HG02798 (cell line): ENCODE measurements at regions not wholly inside any gene's neighbourhood (a gene's known extent, or its start where the extent isn't known, plus 50 kb on each side); places are given as distances from the start of the nearest gene placed in this dataset.

Experiments used
- ATAC-seq: cut with Tn5 transposase; IDR thresholded peaks from one replicate; pipeline ENCODE4 v1.9.1; 2021; ENCODE audit warnings: mild to moderate bottlenecking; ENCODE audit not compliant: unreplicated experiment, poor library complexity

DNA sequence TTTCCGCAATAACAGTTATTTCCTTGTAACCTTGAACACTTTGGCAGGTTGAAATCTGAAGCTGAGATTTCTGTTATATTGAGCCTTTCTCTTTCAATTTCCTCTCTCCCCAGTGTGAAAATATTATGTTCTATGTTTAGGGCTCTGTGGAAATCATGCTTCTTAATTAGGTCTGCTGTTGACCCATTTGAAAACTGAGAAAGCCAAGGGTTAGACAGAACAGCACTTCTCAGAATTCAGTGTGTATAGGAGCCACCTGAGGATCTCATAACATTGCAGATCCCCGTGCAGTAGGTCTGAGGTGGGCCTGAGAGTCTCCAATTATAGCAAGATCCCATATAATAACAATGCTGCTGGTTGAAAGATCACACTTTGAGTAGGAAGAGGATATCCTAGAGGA, 230.2 kb upstream of the NT5C1B start:
- ATAC-seq, result no peak

DNA sequence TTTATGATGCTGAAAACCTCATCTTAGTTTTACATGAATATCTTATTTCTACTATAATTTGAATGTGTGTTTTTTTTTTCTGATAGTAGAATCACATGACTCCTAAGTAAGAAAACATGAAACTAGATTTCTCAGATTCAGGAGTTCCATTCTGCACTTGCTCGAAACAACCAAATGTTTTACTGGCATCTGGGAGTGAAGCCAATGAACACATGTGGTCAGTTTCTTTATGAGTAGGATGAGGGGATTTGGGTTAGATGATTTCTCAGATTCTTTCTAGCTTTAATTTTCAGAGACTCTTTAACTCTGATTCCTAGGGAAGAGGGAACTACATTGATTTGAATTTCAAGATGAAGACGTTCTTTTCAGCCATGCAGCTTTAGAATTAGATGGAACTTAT, 225.0 kb upstream of the NT5C1B start:
- ATAC-seq, result no peak

DNA sequence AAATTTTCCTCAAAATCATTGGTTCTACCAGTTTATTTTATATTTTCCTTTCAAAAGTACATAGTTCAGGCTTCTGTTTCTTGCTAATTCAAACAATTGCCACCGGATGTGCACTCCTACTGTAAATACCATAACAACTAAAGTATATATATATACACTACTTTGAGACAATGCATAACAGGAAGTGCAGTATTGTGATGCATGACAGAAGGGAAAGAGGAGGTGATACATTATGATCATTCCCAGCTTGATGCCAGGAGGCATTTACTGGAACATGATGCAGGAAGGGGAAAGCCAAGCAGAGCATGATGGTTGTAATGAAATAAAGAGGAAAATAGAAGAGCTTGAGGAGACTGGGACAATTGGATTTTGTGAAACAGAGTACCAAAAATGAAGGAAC, 215.2 kb upstream of the NT5C1B start:
- no peak for ATAC-seq

DNA sequence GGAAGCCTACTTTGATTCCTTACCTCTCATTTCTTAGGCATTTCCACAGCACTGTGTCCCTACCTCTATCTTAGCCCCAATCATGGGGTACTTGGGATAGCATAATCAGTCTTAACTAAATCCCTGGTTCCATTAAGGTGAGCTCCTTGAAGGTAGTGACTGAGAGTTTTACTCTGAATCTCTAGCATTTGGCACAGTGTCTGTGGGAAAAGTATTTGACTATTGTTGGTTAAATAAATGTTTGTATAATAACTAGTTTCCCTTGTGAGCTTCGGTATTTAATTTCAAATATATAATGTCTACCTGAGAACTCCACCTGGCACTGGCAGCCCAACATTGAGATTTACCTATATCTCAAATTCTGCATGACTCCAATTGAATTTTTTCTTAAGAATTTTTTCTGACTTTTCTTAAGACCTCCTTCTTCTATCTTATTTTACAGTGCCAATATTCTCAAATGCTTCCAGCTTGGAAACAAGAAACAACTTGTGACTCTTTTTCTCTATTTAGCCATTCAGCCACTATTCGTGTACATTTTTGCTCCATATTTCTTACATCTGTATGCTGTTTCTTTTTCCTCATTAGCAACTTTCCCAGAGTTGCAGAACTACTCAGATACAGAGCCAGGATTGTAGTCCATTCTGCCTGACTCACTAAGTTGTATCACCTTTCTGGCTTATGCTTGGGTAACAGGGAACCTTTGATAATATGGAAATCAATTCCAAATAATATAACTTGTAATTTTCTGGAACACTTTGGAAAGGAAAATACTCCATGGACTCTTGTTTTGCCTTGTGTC, 214.0 kb upstream of the NT5C1B start:
- ATAC-seq, result no peak

DNA sequence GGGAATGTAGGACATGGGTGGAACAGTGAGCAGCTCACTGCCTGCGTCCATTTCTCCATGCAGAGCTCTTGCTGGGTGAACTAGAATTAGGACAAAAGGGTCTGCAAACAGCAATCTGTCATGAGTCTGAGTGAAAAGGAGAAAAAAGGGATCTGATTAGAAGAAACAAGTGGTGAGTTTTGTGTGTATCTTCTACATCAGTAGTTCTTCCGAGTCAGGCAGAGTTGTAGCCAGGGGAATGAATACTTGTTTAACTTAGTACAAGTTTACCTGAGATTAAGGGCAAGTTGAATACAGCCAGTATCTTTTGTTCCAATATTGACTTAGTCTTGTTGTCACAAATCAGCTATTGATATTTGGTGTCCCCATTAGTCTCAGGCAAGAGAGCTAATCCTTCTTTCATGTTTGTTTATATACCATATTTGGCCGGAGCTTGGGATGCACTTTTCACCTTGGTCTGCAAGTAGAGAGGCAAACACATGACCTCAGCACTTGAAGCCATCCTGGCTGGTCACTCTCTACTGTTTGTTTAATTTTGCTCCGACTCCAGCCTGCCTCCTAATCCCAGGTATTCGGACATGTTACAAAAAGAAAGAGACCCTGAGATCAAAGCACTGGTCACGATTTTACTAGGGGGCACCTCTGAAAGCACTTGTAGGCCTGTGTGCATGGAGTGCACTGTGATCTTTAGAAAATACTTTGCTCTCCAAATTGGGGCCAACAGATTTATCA, 211.0 kb upstream of the NT5C1B start:
- ATAC-seq, result no peak

DNA sequence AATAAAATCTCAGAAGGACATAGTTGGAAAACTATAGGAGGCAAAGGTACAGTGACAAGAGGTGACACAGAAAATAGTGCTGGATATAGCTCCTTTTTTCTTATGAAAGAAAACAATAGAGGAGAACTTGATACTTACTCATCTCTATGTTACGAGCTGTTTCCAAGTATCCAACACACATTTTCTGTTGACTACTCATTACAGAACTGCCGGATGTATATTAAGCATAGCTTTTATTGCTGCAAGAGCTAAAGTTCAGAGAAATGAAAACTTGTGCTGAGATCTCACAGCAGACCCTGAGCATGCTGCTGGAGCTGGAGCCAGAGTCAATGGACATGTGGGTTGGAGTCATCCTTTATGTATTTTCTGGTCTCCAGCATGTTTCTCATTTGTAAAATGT, 210.0 kb upstream of the NT5C1B start:
- ATAC-seq, result no peak

DNA sequence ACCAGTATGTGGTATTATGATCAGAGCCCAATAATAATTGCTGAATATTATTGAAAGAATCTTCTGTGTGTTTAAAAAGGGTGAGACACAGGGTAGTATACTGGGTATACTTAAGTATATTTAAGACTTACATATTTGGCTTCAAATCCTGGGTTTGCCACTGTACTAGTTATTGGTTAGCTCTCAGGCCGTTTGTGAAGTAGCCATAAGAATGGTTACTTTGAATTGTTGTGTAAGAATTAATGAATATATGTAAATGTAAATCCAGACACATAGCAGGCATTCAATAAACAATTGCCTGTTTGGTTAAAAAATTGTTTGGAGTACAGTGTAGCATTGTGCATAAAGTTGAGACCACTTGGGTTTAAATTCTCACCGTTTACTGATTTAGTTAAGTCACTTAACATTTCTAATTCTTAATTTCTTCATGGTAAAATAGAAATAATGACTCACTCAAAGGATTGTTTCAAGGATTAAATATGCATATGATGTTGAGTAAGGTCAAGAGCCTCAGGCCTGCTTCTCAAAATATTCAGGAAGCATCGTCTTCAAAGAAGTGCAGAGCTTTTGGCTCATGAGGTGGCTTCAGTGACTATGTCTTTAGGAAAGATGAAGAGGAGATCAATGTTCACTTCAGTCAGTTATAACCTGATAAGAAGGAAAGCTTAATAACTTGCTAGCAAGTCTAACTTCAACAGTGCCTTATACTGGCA, 207.9 kb upstream of the NT5C1B start:
- no peak for ATAC-seq

DNA sequence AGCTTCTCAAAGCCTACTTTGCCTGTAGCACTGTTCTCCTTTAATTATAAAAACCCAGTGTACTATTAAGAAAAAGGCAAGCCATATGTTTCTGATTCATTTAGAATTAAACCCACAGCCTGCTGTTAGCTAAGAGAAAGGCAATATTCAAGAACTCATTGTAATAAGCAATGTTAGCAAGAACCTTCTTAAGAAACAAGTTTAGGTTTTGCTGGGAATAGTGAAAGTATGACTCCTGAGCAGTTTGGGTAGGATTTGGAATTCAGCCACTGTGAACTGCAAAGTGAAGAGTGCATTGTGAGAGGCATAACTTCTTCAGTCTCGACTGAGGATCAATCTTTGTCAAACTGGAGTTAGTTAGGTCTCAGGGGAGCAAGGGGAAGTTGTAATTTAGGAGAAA, 206.5 kb upstream of the NT5C1B start:
- ATAC-seq, result no peak

DNA sequence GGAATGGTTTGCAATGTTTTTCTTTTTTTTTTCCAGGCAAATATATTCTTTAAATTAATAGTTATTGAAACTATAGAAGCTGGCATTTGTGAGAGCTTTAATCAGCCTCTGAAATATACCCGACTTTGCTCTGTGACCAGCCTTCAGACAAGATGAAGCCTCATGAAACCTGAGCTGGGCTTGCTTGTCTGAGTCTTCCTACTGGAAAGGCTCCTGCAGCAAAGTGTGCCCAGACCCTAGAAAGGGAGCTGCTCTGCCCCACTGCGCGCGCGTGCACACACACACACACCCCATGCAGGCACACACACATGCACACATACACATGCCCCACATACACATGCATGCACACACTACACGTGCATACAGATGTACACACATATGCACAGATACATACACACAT, 203.3 kb upstream of the NT5C1B start:
- ATAC-seq, result no peak

DNA sequence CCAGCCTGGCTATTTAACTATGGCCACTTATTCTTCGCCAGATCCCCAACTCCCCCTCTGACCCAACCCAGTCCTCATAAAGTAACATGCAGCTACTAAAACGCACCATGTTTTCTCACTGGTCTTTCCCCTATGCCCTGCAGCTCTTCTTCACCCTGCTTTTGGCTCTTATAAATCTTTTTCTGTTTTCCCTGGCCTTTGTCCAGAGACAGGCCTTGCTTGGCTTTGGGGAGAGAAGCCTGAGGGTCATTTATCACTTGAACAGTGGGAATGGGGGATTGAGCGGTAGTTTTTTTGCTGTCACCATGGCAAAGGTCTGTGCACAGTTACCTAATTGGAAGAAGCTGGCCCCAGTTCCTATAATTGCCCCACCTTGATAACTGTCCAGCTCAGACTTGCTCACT, 202.9 kb upstream of the NT5C1B start:
- no peak for ATAC-seq

DNA sequence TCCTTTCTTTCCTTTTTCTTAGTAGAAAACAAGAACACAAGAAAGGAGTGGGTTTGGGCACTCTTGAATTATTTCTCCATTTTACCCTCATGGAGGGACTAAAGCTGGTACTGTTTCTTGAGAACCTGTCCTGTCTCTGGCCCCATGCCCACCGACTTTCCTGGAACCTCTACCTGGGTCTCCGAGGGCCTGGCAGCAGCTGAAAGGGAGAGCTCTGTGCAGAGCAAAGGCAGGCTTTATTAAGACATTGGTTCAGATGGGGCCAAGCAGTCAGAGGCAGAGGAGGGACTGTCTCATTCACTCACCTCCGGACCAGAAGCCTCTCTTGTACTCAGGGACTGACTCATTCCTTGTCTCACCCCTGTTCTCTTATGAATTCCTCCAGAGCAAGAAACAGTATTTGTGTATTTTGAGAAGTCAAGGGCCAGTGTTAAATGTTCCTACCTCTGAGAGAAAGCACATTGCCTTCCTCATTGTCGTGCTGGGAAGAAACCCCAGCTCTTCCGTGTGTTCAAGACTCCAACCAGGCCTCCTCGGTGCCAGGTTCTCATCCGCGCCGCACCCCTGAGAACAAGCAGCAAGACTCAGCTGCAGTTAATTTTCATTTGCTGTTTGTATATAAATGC, 201.9 kb upstream of the NT5C1B start:
- no peak for ATAC-seq

DNA sequence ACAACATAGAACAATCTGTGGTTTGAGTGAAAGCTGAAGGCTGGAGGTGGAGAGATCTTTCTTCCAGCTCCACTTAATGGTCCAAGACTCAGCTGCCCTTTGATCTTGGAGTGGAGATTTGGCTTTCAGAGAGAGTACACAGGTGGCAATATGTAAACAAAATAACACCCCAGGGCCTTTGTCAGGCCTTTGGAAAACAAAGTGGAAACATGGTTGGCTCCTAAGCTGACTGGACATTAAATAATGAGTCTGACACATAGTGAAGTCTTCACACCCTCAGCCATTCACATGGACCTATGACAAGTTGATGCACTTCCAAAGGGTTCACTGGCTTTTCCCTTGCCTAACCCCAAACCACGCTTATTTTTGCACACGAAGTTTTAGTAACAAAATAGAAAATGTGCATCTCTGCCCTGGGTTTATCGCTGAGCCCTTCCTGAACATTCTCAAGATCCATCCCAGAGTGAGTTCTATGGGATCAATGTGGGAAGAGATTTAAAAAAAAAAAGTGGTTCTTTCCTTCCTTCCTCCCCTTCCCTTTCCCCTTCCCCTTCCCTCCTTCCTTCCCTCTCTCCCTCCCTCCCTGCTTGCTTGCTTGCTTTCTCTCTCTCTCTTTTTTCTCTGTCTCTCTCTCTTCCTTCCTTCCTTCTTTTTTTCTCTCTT, 201.3 kb upstream of the NT5C1B start:
- ATAC-seq, result no peak

DNA sequence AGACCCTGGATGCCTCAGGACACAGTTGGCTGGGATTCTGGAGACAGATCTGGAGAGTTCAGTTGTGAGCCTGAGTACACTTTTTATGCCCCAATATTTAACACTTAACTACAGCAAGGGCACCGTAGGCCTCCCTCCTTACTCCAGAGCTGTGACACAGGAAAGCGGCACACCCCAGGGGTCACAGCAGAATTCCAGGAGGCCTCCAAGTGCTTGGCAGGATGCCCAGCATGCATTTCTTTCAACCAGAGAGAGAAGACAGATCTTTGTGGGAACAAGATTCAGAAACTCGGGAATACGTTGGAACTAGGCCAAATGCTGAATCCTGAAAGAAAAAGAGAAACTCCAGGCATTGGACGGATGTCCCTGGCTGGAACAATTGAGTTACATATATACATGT, 199.2 kb upstream of the NT5C1B start:
- no peak for ATAC-seq

DNA sequence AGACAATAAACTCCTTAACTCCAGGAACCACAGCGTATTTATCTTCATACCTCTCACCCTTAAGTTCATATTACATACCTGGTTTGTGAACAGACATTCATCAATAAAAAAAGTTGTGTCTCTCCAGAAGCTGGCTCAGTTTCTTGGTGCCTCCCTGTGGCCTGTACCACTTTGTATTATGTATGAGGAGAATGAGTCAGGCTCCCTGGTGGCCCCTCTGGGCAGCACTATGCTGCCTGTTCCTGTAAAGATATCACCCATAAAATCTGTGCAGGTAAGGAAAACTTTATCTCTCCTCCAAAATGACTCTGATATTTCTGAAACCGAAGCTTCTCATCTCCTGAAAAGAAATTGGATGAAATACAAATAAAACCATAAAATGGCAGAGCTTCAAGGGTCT, 198.4 kb upstream of the NT5C1B start:
- ATAC-seq, result no peak

DNA sequence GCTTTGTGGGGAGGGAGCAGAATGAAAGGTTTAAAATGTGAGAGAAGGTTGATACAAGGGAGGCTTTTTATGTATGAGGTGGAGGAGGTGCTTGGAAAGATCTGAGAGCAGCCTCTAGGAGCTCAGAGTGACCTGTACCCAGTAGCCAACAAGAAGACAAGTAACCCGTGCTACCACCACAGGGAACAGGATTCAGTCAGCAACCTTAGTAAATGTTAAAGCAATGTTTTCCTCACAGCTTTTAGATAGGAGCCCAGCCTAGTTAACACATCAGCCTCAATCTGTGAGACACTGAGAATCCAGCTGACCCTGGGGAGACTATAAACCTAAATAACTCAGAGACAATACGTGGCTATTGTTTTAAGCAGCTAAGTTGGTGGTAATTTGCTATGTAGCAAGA, 194.9 kb upstream of the NT5C1B start:
- no peak for ATAC-seq

DNA sequence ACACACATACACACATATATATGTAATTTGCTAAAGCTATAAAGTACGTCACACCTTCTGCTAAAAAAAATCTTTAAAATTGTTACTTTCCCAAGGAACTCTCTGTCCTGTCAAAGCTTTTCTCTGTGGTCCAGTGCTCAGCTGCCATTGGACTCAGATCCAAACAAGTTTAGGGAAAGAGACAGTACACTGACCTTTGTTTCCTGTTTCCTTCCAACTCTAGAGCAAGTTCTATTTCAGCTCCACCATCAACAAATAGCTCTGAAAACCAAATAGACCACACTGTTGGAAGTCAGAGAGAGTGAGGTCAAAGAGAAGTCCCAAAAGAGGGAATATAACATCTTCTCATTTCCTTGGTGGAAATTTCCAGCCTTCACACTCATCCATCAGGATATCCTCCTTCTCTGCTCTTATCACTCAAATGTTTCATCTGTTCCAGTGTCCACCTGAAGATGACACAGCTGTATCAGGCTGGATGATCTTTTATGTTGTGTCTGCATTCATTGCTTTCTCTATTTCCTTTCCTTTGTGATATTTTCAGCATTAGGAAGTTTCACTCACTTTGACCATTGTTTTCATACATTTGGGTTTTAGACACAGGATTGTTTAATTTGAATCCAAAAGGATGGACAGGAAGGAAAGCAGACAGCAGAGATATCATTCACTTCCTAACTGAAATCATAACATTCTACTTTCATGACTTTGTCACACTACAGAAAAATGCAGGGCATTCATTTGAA, 192.3 kb upstream of the NT5C1B start:
- ATAC-seq, result no peak

DNA sequence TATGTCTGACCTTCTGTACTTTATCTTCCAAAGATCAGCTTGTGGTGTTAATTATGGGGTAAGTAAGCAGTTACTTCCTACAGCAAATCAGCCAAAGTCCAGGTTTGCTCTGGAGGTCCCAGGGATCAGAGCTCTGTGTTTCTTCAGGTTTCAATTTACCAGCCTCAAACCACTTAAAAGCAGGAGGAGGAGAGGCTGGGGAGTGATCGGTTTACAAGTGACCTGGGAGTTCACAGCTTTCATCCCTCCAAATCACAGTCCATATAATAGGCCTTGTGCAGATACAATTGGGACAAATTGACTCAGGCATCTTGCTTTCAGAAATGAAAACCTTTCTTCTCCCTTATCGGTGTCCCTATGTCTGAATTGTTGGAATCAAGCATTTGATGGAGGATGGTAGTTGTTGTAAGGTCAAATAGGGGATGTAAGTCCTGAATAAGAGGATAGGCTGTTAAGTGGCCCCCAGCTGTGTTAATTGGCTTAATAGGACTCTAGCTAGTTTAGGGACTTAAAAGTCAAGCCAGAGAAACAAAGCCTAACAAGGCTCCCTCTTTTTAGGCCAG, 188.0 kb upstream of the NT5C1B start:
- no peak for ATAC-seq

DNA sequence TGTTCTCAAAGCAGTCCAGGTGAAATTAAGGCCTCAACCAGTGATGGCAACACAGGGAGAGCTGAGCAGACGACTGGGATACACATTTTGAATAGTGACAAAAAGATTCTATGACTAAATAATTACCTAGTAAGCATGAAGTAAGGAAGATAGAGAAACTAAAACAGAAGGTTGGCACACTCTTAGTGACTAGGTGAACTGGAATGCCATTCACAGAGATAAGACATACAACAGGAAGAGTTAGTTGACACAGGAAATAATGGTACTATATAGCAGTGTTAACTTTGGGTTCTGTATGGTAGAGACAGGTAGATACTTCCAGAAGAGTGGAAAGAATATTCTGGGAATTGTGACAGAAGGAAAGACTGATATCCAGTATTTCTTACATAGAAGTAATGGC, 181.8 kb upstream of the NT5C1B start:
- ATAC-seq, result no peak

DNA sequence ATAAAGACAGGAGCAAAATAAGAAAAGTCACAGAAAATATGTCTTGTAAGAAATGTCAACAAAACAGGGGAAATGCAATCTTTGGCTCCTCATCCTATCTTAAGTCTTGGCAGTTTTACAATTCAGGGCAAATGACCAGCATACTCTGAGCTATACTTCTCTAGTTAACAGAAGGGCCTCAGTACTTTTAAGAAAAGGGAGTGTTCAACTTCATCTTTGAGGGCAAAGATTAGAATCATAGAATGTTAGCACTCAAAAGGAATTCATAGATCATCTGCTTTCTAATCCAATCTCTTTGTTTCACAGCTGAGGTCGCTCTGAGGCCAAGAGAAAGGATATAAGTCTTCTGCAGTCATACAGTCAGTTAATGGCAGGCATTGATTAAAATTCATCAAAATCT, 174.0 kb upstream of the NT5C1B start:
- no peak for ATAC-seq
